Activated CD4-positive, alpha-beta T cell treated with anti-CD3 and anti-CD28 coated beads, Interleukin-2, amount 50 U/mL, for 1 hour (primary cell): ENCODE measurements at regions not wholly inside any gene's neighbourhood (a gene's known extent, or its start where the extent isn't known, plus 50 kb on each side); places are given as distances from the start of the nearest gene placed in this dataset.

Source experiments
- DNase-seq: peaks from one replicate; pipeline ENCODE4 v3.0.0-alpha.2; 2020

- DNase-seq: no peak
These were observed 57.3 kb downstream of the MAF start for GRCh38 chr16:79543219-79543618.

DNA sequence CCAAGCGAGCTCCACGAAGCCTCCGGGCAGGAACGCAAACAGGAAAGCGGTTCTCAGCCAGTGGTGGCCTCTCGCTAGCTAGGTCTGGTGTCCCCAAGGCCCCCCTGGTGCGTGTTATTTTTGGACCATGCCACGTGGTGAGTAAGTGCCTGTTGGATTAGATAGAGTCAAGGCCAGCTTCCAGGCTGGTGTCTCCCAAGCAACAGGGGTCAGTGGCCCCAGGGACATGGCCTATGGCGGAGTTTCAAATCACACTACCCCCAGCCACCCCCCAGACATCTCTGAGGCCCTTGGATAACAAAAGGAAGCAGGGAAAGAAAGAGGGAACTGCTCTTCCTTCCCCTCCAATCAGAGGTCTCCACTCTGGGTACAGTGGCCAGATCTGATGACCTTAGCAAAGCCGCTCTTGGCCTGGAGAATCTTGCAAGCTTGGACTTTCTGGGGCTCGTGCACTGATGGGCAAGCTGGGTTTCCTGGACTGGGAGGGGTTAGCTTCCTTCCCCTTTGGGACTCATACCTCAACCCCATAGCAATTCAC lies 58.2 kb downstream of the MAF start:
- no peak for DNase-seq

GRCh38 chr16:79540825-79541595 lies 59.5 kb downstream of the MAF start:
- no peak for DNase-seq

GRCh38 chr16:79537584-79537983 lies 63.0 kb downstream of the MAF start:
- no peak for DNase-seq

DNA sequence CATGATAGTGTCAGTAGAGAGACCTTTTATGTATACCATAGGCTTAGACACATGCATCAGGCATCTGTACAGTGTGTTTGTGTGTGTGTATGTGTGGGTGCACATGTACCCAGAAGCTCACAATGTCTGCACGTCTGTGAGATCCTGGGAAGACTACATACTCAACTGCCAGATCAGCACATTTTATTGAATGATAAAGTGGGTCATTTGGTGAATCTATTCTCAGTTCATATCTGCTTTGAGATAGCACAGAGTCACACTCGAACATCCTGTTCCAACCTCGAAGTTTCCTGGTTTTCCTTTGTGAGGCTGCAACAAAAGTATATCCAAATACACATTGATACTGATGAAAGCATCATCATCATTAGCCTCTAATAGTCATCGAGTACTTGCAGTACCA lies 63.6 kb downstream of the MAF start:
- no peak for DNase-seq

DNA sequence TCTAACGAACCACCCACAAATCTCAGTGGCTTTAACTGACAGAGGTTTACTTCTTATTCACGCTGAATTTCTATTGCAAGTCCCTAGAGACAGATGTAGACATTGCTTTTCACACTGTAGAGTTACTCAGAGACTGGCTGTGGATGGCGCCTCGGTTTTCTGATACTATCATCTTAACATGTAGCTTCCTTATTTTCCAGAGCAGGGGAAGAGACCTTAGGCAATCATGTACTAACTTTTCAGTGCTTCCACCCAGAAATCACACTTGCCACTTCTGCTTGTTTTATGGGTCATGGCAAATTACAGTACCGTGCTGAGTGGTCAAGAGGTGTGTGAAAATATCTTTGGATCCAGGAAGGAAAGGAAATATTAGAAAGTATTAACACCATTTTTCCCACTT lies 65.4 kb downstream of the MAF start:
- no peak for DNase-seq

DNA sequence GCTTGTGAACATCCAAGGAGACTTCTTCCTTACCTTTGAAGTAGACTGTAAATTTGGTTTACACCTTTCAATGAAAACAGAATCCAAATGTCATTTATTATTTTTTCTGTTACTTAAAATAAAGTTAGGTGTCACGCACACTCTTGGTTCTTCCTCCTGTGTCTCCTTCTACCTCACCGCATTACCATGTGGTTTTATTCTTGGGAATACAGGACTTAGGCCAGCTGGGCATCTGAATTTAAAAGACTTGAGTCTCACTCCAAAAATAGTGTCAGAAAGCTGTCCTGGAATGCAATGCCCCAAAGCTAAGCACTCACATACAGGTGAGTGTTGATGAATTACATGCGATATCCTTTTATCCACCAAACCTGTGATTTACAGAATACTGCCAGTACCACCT lies 66.4 kb downstream of the MAF start:
- no peak for DNase-seq

DNA sequence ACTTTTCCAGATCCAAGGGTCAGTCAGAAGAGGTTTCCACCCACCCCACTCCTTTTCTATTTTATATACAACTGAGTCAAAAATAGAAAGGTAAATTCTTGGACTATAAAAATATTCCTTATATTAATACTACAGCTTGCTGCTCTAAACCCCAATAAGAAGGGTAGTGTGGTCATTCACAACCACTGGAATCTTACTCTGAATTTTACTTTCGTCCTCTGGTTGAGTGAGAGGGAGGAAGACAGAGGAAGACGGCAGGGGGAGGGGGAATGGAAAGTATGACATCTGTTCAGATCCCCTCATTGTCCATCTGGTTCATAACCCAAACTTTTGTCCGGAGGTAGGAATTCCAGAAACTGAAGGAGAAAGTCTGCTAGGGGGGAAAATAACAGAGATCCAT lies 67.2 kb downstream of the MAF start:
- DNase-seq: no peak

DNA sequence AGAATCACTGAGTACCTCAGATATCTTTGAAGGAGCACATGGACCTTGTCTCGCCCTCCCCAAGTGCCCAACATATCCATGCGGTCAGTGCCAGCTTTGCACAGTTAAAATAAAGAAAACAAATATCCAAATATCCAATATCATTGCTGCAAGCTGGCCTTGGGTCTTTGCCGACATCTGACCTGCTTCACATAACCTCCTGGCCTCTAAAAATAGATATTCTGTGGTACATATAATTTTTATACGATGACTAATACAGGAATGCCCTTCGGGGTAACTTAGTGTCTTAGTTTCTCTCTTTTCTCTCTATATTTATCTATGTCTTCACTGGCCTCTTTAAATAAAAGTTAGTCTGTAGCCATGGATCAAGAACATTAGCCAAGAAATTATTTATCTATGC lies 67.8 kb downstream of the MAF start:
- DNase-seq: no peak

DNA sequence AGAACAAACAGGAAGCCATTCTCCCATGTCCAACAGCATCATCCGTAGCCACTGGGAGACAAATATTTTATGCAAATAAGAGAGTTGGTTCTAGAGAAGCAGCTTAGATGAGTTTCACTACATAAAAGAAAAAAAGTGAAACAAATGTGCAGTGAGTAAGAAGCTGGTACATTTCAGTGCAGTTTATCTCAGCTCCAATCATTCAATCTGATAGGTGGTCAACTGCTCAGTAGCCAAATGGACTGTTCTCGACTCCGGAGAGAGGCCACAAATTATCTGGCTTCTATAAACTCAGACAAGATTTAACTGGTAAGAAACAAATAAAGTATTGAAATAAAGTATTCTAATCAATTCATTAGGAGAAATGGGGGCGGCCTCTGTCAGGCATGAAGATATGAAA lies 68.3 kb downstream of the MAF start:
- no peak for DNase-seq

DNA sequence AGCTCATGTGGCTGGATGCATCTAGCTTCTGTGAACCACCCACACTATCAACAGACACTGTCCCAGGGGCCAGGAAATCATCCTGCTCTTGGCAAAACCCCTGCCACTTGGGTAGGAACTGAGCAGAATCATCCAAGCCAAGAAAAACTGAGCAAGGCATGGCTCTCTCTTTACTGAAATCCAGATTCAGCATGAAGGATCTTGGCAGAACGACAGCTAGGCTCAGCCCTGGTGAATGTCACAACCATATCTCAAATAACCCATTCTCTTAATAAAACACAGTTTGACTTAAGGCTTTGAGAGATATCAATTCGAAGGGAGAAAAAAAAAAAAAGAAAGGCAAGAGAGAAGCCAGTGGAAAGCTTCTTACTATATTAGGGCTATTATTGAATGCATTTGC lies 72.2 kb downstream of the MAF start:
- no peak for DNase-seq

GRCh38 chr16:79523971-79524370 lies 76.6 kb downstream of the MAF start:
- no peak for DNase-seq

DNA sequence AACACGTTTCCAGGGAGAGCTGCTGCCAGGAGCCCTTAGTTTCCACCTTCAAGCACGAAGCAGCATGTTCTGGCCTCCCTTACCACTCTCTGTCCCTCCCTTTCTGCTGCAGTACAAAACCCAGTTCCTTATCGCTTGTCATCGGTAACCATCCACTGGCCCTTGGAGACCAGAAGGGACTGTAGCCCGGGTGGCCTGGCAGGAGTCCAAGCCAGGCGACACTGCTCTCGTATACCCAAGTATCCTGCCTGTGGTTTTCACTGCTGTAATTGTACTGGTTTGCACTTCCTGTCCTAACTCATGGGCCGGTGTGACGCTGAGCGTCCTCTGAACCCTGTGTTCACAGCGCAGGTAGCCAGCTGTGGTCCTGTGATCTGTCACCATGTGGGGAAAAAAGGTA lies 81.1 kb downstream of the MAF start:
- DNase-seq: no peak

DNA sequence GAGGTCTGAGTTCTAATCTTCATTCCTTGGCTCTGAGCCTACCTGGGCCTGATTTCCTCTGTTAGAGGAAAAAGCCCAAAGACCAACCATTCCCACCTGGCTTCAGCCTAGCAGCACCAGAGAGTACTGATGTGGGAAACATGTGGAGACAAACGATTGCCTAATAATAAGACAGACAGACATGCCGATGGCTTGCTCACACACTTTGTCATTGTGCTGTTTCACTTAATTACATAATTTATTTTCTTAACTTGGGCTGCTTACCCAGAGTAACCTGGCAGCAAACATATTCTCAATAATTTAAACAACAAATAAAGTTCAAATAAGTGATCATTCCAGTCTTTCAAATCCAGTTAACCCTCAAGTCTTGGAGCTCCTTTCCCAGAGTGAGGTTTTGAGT lies 83.4 kb downstream of the MAF start:
- DNase-seq: no peak

GRCh38 chr16:79510879-79511278 lies 89.7 kb downstream of the MAF start:
- DNase-seq: no peak

DNA sequence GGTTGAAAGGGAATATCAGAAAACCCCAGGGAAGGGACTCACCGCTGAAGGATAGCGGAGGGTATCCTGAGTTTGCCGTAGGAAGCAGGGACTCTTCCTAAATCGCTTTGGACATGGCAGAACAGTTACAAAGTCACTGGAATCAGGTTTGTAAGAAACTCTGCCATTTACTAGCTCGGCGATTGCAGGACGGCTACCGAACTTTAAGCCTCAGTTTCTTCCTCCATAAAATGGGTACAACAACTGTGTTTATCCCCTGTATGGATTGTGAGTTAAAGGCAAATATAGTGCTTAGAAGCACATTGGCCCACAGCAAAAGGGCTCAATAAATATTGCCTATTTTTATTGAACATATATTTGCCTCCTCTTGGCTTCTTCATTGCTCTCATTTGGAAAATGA lies 90.6 kb downstream of the MAF start:
- DNase-seq: no peak

DNA sequence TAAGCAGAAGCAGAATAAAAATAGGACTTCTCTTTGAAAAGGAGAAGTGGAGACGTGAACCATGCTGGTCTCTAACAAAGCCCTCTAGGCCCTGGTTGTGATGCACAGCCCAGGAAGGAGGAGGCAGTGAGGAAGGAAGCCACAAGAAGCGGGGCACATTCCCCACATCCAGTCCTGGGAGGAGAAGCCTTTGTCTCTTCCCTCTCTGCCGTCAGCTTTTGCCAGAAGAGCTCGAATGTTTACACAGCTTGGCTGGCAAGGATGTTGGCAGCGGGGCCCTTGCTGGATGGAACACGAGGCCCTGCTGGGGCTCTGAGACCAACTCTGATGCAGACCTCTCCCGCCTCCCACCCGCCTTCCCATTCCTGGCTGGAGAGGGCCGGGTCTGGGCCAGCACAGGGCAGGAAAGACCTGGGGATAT lies 91.3 kb downstream of the MAF start:
- DNase-seq: no peak

GRCh38 chr16:79508294-79508693 lies 92.2 kb downstream of the MAF start:
- DNase-seq: no peak

DNA sequence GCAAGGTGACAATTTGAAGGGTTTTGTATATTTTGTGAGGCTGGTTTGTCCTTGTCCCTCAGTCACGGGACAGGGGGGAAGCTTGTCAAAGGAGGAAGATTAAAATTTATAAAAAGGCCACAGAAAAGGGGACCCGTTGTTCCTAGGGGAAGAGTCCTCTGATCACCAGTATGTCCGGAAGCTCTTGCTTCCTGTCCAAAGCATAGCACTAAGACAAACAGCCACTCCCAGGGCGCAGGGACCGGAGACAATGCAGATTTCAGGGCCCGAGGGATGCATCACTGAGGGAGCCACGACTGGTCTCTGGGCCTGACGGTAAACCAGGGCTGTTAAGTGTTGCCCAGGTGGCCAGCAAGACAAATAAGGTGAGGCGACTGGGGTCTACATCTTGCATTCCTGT lies 95.2 kb downstream of the MAF start:
- DNase-seq: no peak

DNA sequence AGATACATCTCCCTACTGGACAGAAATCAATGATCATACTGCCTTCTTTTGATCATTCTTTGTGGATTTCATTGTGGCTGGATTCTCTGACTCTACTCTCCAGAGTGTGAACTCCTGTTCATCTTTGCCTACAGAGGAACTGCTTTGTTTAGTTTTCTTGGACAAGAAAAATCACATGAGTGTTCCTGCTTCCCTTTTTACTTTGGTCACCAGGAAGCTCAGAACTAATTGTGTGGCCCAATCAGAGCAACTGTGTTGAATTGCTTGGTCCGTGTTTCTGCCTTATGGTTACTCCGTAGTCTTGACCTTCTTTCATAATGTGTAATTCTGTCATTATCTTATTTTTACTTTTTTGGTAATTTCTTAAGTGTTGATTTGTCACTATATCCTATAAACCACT lies 97.0 kb downstream of the MAF start:
- DNase-seq: no peak

DNA sequence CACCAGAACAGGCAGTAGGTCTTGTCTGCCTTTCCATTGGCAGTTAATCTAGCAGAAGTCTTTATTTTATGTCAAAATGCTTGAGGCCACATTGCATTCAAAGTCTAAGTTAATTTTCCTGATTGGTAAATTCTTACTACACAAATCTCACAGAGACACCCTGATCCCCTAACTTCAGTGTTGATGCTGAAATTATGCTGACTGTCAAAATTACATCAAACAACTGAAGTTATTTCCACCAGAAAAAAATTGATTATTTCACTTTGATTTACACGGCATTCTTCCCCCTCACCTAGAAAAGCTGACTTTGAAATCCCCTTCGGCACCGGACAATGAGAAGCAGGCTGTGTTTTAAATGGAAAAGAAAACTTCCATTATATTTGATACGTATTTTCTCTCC lies 99.1 kb downstream of the MAF start:
- no peak for DNase-seq

DNA sequence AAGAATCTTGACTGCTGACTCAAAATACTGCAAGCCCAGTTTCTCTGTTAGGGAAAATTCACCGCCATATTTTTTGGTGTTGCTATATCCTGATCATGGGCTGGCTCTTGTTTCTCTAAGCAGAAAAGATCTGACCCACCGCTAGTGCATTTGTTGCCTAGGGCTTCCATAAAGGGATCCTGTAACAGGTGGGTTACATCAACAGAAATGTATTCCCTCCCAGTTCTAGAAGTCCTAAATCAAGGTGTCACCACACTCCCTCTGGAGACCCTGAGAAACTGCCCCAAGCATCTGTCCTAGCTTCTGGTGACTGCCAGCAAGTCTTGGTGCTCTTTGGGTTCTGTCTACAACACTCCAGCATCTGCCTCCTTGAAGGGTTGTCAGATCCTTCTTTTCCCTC lies 99.7 kb downstream of the MAF start:
- no peak for DNase-seq

- DNase-seq: no peak
These were observed 100.3 kb downstream of the MAF start for GRCh38 chr16:79500286-79500685.

DNA sequence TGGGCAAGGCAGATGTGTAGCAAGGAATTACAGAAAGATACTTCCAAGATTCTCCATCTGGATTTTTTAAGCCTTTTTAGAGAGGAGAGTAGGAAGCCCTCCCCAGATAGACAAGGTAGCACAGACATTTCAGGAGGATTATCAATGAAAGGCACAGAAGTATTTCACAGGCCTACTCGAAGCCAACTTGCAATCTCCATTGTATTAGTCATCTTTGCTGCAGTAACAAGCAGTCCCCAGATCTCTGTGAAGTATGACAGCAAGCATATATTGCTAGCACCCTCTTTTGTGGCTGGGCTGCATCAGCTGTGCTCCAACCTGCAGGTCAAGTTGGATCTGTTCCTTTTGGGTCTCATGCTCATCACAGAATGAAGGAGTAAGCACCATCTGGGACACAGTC lies 101.6 kb downstream of the MAF start:
- no peak for DNase-seq

- no peak for DNase-seq
These were observed 102.8 kb downstream of the MAF start for GRCh38 chr16:79497606-79498350.
